ENCODE measurements at regions not wholly inside any gene's neighbourhood (a gene's known extent, or its start where the extent isn't known, plus 50 kb on each side); places are given as distances from the start of the nearest gene placed in this dataset.

DNA sequence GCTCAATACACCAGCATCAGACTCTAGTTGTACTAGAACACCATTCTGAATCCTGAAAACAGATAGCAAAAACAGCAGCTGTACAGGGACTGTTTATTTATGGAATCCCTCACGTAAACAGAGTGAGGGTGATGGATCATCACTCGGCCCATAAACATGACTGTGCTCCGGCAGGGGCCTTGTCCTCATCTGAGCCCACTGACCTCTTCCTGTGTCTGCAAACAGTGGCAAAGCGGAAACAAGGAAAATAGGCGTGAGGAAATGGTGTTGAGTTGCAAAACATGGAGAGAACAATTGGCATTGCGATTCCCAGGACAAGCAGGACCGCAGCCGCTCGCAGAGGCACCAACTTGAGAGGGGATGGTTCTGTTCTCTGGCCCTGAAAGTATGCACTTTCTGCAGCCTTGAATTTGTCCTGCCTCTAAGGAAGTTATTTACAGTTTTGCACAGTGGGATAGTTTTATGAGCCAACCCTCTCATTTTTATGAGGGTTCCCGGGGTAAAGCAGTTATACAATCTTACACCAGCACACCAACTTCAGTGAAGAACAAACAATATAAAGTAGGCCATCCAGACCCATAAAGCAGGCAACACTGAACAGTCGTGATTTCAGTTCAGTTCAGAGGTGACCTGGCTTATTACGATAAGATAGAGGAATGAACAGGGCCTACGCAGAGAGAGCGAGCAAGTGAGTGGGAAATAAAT is 248.0 kb upstream of the FZD8 start:
- no peak for DNase-seq
- no peaks in the 10 kb centered on the region for H3K27me3 ChIP-seq (ENCODE audit: insufficient read depth, low read depth, severe bottlenecking)
- peak overlapping the region; percentile 92 for H3K27ac ChIP-seq
- no peak overlapping the region for H3K4me3 ChIP-seq (ENCODE audit: low read depth, low read length)
- H3K9me3 ChIP-seq (ENCODE audit: severe bottlenecking): peaks cover 11% of the 10 kb centered on the region
- TF ChIP-seq, protein P1, sequence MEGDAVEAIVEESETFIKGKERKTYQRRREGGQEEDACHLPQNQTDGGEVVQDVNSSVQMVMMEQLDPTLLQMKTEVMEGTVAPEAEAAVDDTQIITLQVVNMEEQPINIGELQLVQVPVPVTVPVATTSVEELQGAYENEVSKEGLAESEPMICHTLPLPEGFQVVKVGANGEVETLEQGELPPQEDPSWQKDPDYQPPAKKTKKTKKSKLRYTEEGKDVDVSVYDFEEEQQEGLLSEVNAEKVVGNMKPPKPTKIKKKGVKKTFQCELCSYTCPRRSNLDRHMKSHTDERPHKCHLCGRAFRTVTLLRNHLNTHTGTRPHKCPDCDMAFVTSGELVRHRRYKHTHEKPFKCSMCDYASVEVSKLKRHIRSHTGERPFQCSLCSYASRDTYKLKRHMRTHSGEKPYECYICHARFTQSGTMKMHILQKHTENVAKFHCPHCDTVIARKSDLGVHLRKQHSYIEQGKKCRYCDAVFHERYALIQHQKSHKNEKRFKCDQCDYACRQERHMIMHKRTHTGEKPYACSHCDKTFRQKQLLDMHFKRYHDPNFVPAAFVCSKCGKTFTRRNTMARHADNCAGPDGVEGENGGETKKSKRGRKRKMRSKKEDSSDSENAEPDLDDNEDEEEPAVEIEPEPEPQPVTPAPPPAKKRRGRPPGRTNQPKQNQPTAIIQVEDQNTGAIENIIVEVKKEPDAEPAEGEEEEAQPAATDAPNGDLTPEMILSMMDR (IDR thresholded peaks at IDR 0.05; ENCODE audit: low read depth, low read length): no peak
- H3K36me3 ChIP-seq: no peaks in the 10 kb centered on the region

DNA sequence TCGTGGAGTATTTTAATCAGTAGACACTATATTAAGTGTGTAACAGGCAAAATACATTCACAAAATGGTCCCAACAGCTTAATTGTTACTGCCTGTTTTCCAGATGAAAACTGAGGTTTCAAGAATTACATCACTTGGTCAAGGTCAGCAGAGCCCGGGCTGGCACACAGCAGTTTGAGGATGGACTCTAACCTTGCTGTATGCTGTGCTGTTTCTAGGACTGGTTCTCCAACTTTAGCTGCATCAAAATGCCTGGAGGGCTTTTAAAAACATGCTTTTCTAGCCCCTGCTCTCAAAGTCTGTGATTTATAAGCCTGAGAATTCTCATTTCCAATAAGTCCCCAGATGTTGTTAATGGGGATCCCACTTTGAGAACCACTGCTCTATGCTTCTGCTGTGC is 247.1 kb upstream of the FZD8 start:
- H3K27ac ChIP-seq: peak overlapping the region; percentile 92
- TF ChIP-seq, protein P1 (IDR thresholded peaks at IDR 0.05; ENCODE audit: low read depth, low read length): no peak
- H3K4me3 ChIP-seq (ENCODE audit: low read depth, low read length): no peak overlapping the region
- no peaks in the 10 kb centered on the region for H3K27me3 ChIP-seq (ENCODE audit: insufficient read depth, low read depth, severe bottlenecking)
- no peaks in the 10 kb centered on the region for H3K36me3 ChIP-seq
- no peak for DNase-seq
- peaks cover 7% of the 10 kb centered on the region for H3K9me3 ChIP-seq (ENCODE audit: severe bottlenecking)

DNA sequence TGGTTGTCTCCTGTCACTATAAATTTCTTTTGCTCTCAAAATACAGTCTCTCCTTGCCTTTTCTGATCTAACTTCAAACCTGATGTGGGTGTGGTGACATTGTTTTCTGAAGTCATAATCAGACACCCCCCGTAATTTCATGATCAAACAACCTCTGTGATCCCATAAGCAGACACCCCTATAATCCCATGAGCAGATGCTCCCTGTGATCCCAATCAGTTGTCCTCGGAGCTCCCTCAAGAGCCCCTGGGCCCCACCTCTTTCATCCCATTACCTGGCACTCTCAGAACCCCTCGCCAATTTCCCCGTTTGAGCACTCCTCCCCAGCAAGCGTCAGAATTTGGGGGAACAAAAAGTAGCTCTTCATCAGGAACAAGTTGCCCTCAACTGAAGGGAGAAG is 246.3 kb upstream of the FZD8 start:
- H3K27ac ChIP-seq: peak overlapping the region; percentile 92
- no peak overlapping the region for H3K4me3 ChIP-seq (ENCODE audit: low read depth, low read length)
- no peaks in the 10 kb centered on the region for H3K27me3 ChIP-seq (ENCODE audit: insufficient read depth, low read depth, severe bottlenecking)
- peak; percentile 83 for DNase-seq
- no peaks in the 10 kb centered on the region for H3K36me3 ChIP-seq
- H3K9me3 ChIP-seq (ENCODE audit: severe bottlenecking): no peaks in the 10 kb centered on the region
- TF ChIP-seq, protein P1 (IDR thresholded peaks at IDR 0.05; ENCODE audit: low read depth, low read length): no peak

DNA sequence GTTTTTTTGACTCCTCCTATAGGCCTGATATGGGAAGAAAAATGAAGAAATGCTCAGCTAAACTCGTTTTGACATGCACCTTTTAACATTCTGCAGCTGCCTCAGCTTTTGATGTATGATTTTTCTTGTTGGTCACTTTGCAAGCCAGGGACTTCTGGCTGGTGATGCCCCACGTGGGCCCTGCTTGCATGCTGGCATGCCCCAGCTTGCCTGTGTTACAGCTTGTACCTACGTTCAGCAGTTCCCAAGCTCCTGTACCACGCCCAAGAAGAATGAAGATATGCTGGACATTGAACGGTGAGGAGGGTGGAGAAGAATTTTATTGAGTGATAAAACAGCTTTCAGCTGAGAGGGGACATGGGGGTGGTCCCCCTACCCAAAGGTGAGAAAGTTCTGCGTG is 245.6 kb upstream of the FZD8 start:
- no peaks in the 10 kb centered on the region for H3K9me3 ChIP-seq (ENCODE audit: severe bottlenecking)
- TF ChIP-seq, protein P1 (IDR thresholded peaks at IDR 0.05; ENCODE audit: low read depth, low read length): no peak
- peak overlapping the region; percentile 92 for H3K27ac ChIP-seq
- DNase-seq: no peak
- no peak overlapping the region for H3K4me3 ChIP-seq (ENCODE audit: low read depth, low read length)
- no peaks in the 10 kb centered on the region for H3K36me3 ChIP-seq
- no peaks in the 10 kb centered on the region for H3K27me3 ChIP-seq (ENCODE audit: insufficient read depth, low read depth, severe bottlenecking)

DNA sequence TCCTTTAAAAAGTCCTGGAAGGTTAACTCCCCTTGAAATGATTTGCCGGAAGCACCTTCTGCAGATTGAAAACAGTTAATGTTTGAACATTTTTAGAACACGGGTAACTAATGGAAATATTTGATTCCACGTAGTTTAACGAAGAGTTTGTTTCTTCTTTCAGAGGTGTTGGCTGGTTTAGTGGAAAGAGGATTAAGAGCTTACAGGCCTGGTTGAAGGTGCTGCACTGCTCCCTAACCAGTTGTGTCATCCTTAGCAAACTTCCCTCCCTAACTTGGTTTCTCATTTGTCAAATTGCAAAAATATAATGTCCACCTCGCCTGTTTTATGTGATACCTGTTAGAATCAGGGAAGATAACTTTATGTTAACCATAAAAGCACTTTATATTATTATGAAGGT is 243.0 kb upstream of the FZD8 start:
- Histone ChIP-seq H3K27ac (peak overlapping the region; percentile 92), H3K4me3 (ENCODE audit: low read depth, low read length) (peak overlapping the region; percentile 44), H3K36me3 (no peaks in the 10 kb centered on the region), H3K9me3 (ENCODE audit: severe bottlenecking) (no peaks in the 10 kb centered on the region), H3K27me3 (ENCODE audit: insufficient read depth, low read depth, severe bottlenecking) (no peaks in the 10 kb centered on the region)
- TF ChIP-seq, protein P1 (IDR thresholded peaks at IDR 0.05; ENCODE audit: low read depth, low read length): no peak
- peak; percentile 53 for DNase-seq

DNA sequence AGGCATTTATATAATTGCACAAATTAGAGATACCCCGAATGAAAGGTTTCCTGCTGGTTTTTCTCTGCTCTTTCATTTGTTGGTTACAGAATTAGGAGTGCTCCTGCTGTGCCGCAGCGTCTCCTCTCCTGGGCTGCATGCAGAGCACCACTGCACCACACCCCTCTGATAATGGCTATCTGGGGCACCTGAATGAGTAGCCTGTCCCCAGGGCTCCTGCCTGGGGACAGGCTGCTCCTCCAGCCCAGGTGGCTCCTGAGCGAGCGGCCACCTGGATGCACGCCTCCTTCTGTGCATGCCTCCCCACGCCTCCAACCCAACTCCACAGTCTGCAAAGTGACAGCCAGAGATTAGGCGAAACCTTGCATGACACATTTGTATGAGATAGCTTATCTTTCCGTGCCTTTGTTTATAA is 242.6 kb upstream of the FZD8 start:
- Histone ChIP-seq H3K4me3 (ENCODE audit: low read depth, low read length) (peak overlapping the region; percentile 44), H3K27me3 (ENCODE audit: insufficient read depth, low read depth, severe bottlenecking) (no peaks in the 10 kb centered on the region), H3K36me3 (no peaks in the 10 kb centered on the region), H3K27ac (peak overlapping the region; percentile 92), H3K9me3 (ENCODE audit: severe bottlenecking) (no peaks in the 10 kb centered on the region)
- peak; percentile 93 for DNase-seq
- TF ChIP-seq, protein P1 (IDR thresholded peaks at IDR 0.05; ENCODE audit: low read depth, low read length): no peak
